ENCODE measurements at regions not wholly inside any gene's neighbourhood (a gene's known extent, or its start where the extent isn't known, plus 50 kb on each side); places are given as distances from the start of the nearest gene placed in this dataset.

GRCh38 chr16:66270333-66270927 is 96.1 kb upstream of the CDH5 start (continued):
- no peak for TF ChIP-seq PTBP1 (IDR thresholded peaks at IDR 0.05; ENCODE audit: low read depth, low read length, poor library complexity, severe bottlenecking)
- TF ChIP-seq CEBPG (CRISPR knock-in tag; IDR thresholded peaks at IDR 0.05): no peak
- no peak for TF ChIP-seq ZBTB1 (CRISPR knock-in tag; IDR thresholded peaks at IDR 0.05; ENCODE audit: borderline replicate concordance)
- TF ChIP-seq HDAC2 (CRISPR knock-in tag; IDR thresholded peaks at IDR 0.05): no peak
- no peak for TF ChIP-seq GFI1 (CRISPR knock-in tag; IDR thresholded peaks at IDR 0.05; ENCODE audit: borderline replicate concordance)
- TF ChIP-seq SALL1 (CRISPR knock-in tag; IDR thresholded peaks at IDR 0.05): peak; percentile 74
- TF ChIP-seq ZNF574 (CRISPR knock-in tag; IDR thresholded peaks at IDR 0.05): peak; percentile 74
- no peak for TF ChIP-seq MEF2D (CRISPR knock-in tag; IDR thresholded peaks at IDR 0.05)
- no peak for TF ChIP-seq HNF1A (IDR thresholded peaks at IDR 0.05; ENCODE audit: low read depth)
- TF ChIP-seq HNF1A (CRISPR knock-in tag; IDR thresholded peaks at IDR 0.05; ENCODE audit: borderline replicate concordance): no peak
- TF ChIP-seq ZNF549 (CRISPR knock-in tag; IDR thresholded peaks at IDR 0.05): no peak
- no peak for TF ChIP-seq U2AF1 (optimal IDR thresholded peaks at IDR 0.05; ENCODE audit: low read depth, low read length)
- TF ChIP-seq ZNF530 (CRISPR knock-in tag; IDR thresholded peaks at IDR 0.05; ENCODE audit: low read depth): no peak
- no peak for TF ChIP-seq KAT7 (CRISPR knock-in tag; IDR thresholded peaks at IDR 0.05; ENCODE audit: borderline replicate concordance)
- no peak for TF ChIP-seq NFRKB (IDR thresholded peaks at IDR 0.05)
- TF ChIP-seq SRY (CRISPR knock-in tag; IDR thresholded peaks at IDR 0.05): 0 out of 2 replicates have a peak, but pooled peaks have one; percentile 31
- TF ChIP-seq TBP (CRISPR knock-in tag; IDR thresholded peaks at IDR 0.05): no peak
- TF ChIP-seq SOX5 (CRISPR knock-in tag; IDR thresholded peaks at IDR 0.05; ENCODE audit: borderline replicate concordance): no peak
- peak; percentile 41; the same call in 1 of the 2 replicates for TF ChIP-seq ZNF513 (CRISPR knock-in tag; conservative IDR thresholded peaks at IDR 0.05)
- TF ChIP-seq MLX (CRISPR knock-in tag; IDR thresholded peaks at IDR 0.05): no peak
- TF ChIP-seq NCOR1 (IDR thresholded peaks at IDR 0.05; ENCODE audit: borderline replicate concordance, low read length): no peak
- TF ChIP-seq NR3C1 (CRISPR knock-in tag; IDR thresholded peaks at IDR 0.05): no peak
- 0 out of 2 replicates have a peak, but pooled peaks have one; percentile 49 for TF ChIP-seq PREB (CRISPR knock-in tag; IDR thresholded peaks at IDR 0.05)
